HepG2 (cell line): ENCODE measurements at regions not wholly inside any gene's neighbourhood (a gene's known extent, or its start where the extent isn't known, plus 50 kb on each side); places are given as distances from the start of the nearest gene placed in this dataset.

ENCODE experiments used
- ATF5 ChIP-seq: sonication (generic); formaldehyde crosslinking; IDR thresholded peaks from 2 replicates; pipeline ENCODE4 v1.4.0; 2020; ENCODE audit warnings: mild to moderate bottlenecking, low read depth, missing genetic modification reagents
- CC2D1A ChIP-seq: sonication (generic); formaldehyde crosslinking; IDR thresholded peaks from 2 replicates; pipeline ENCODE4 v1.8.1; 2023; ENCODE audit warnings: mild to moderate bottlenecking, missing genetic modification reagents
- CSRNP2 ChIP-seq: sonication (generic); formaldehyde crosslinking; conservative IDR thresholded peaks from 2 replicates; pipeline ENCODE4 v1.8.0; 2022; ENCODE audit warnings: low read depth, missing genetic modification reagents
- DNMT1 ChIP-seq: sonication (generic); formaldehyde crosslinking; IDR thresholded peaks from 2 replicates; pipeline ENCODE4 v1.5.1; 2020; ENCODE audit warnings: mild to moderate bottlenecking, missing genetic modification reagents
- MAFF ChIP-seq: IDR thresholded peaks from 2 replicates; pipeline ENCODE4 v1.6.1; 2011; ENCODE audit warnings: low read depth, low read length, improper control_type of control experiment
- NR2F6 ChIP-seq, 2 experiments: IDR thresholded peaks; 2 replicates each; pipeline ENCODE4 v1.6.1; 2016; ENCODE audit warnings: antibody characterized with exemption in 1 of 2, mild to moderate bottlenecking in 1 of 2
- SMAD9 ChIP-seq: sonication (generic); formaldehyde crosslinking; IDR thresholded peaks from 2 replicates; pipeline ENCODE4 v1.5.1; 2020; ENCODE audit warnings: mild to moderate bottlenecking, missing genetic modification reagents
- SP1 ChIP-seq, 2 experiments: fragments of 450-650 bp in 1 of 2; sonication (generic) in 1 of 2; formaldehyde crosslinking in 1 of 2; IDR thresholded peaks; 2 replicates each; pipeline versions ENCODE4 v1.4.0 to v1.6.1; 2016 to 2020; ENCODE audit warnings: missing genetic modification reagents in 1 of 2
- SSRP1 ChIP-seq: IDR thresholded peaks from 2 replicates; pipeline ENCODE4 v1.6.1; 2016; ENCODE audit warnings: control low read depth
- TOPORS ChIP-seq: sonication (generic); formaldehyde crosslinking; IDR thresholded peaks from 2 replicates; pipeline ENCODE4 v1.8.0; 2023; ENCODE audit warnings: mild to moderate bottlenecking, missing genetic modification reagents
- ZBTB39 ChIP-seq: sonication (generic); formaldehyde crosslinking; IDR thresholded peaks from 2 replicates; pipeline ENCODE4 v1.5.0; 2020; ENCODE audit warnings: missing genetic modification reagents
- ZFY ChIP-seq: sonication (generic); formaldehyde crosslinking; IDR thresholded peaks from 2 replicates; pipeline ENCODE4 v1.4.0; 2020; ENCODE audit warnings: missing genetic modification reagents
- ZNF253 ChIP-seq: sonication (generic); formaldehyde crosslinking; IDR thresholded peaks from 2 replicates; pipeline ENCODE4 v1.8.0; 2022; ENCODE audit warnings: mild to moderate bottlenecking, missing genetic modification reagents, borderline replicate concordance
- ZNF263 ChIP-seq: sonication (generic); formaldehyde crosslinking; IDR thresholded peaks from 2 replicates; pipeline ENCODE4 v1.4.0; 2020; ENCODE audit warnings: missing genetic modification reagents
- ZNF572 ChIP-seq: sonication (generic); formaldehyde crosslinking; IDR thresholded peaks from 2 replicates; pipeline ENCODE4 v1.5.1; 2020; ENCODE audit warnings: mild to moderate bottlenecking, missing genetic modification reagents
- ZNF703 ChIP-seq: sonication (generic); formaldehyde crosslinking; IDR thresholded peaks from 2 replicates; pipeline ENCODE4 v1.5.1; 2020; ENCODE audit warnings: missing genetic modification reagents, mild to moderate bottlenecking, moderate library complexity, borderline replicate concordance
- ZXDC ChIP-seq: sonication (generic); formaldehyde crosslinking; IDR thresholded peaks from 2 replicates; pipeline ENCODE4 v1.5.0; 2020; ENCODE audit warnings: mild to moderate bottlenecking, missing genetic modification reagents
- TF ChIP-seq, protein P1 (sequence below): sonication (generic); formaldehyde crosslinking; IDR thresholded peaks from 2 replicates; pipeline ENCODE4 v1.8.1; 2023; ENCODE audit warnings: mild to moderate bottlenecking, missing genetic modification reagents, borderline replicate concordance
- TF ChIP-seq, protein P2 (sequence below): IDR thresholded peaks from 2 replicates; pipeline ENCODE4 v1.6.1; 2012; ENCODE audit warnings: inconsistent platforms
- TF ChIP-seq, protein P3 (sequence below): sonication (generic); formaldehyde crosslinking; IDR thresholded peaks from 2 replicates; pipeline ENCODE4 v1.4.0; 2020; ENCODE audit warnings: missing genetic modification reagents

- TF ChIP-seq ATF5 (CRISPR knock-in tag) (no peak), ZBTB39 (CRISPR knock-in tag) (no peak; the same call in 1 of the 2 replicates), SMAD9 (peak; percentile 56; the same call in 1 of the 2 replicates), MAFF (no peak), ZNF703 (no peak; the same call in 1 of the 2 replicates), DNMT1 (CRISPR knock-in tag) (no peak), CC2D1A (CRISPR knock-in tag) (no peak), SP1 (IDR thresholded peaks at IDR 0.05) (no peak), SP1 (CRISPR knock-in tag; IDR thresholded peaks at IDR 0.05) (no peak), CSRNP2 (CRISPR knock-in tag) (no peak), ZNF572 (CRISPR knock-in tag) (no peak; the same call in 1 of the 2 replicates), NR2F6 (IDR thresholded peaks at IDR 0.05) (0 out of 2 replicates have a peak, but pooled peaks have one; percentile 9), NR2F6 (CRISPR knock-in tag; IDR thresholded peaks at IDR 0.05) (peak; percentile 38; the same call in 1 of the 2 replicates), ZNF253 (CRISPR knock-in tag) (0 out of 2 replicates have a peak, but pooled peaks have one; percentile 17), ZFY (CRISPR knock-in tag) (peak; percentile 31; the same call in 1 of the 2 replicates), SSRP1 (CRISPR knock-in tag) (no peak), ZNF263 (CRISPR knock-in tag) (peak; percentile 2; the same call in 1 of the 2 replicates), ZXDC (no peak; the same call in none of the 2 replicates), TOPORS (no peak)
- TF ChIP-seq, protein P1, sequence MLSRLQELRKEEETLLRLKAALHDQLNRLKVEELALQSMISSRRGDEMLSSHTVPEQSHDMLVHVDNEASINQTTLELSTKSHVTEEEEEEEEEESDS (CRISPR knock-in tag) = no peak
- TF ChIP-seq, protein P2, sequence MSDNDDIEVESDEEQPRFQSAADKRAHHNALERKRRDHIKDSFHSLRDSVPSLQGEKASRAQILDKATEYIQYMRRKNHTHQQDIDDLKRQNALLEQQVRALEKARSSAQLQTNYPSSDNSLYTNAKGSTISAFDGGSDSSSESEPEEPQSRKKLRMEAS = peak; percentile 65
- TF ChIP-seq, protein P3, sequence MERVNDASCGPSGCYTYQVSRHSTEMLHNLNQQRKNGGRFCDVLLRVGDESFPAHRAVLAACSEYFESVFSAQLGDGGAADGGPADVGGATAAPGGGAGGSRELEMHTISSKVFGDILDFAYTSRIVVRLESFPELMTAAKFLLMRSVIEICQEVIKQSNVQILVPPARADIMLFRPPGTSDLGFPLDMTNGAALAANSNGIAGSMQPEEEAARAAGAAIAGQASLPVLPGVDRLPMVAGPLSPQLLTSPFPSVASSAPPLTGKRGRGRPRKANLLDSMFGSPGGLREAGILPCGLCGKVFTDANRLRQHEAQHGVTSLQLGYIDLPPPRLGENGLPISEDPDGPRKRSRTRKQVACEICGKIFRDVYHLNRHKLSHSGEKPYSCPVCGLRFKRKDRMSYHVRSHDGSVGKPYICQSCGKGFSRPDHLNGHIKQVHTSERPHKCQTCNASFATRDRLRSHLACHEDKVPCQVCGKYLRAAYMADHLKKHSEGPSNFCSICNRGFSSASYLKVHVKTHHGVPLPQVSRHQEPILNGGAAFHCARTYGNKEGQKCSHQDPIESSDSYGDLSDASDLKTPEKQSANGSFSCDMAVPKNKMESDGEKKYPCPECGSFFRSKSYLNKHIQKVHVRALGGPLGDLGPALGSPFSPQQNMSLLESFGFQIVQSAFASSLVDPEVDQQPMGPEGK (CRISPR knock-in tag) = 0 out of 2 replicates have a peak, but pooled peaks have one; percentile 25
These were observed 108.5 kb upstream of the ID2 start (continued) for GRCh38 chr2:8573234-8573941.
